ENCODE measurements at regions not wholly inside any gene's neighbourhood (a gene's known extent, or its start where the extent isn't known, plus 50 kb on each side); places are given as distances from the start of the nearest gene placed in this dataset.
"Not testable (repeated sequence)": the region's sequence is repeated elsewhere in the genome, so short reads cannot be mapped to it uniquely, and the experiment has no call there.

GRCh38 chr10:22875581-22875980 is 52.3 kb upstream of the ARMC3 start:
- no peak for DNase-seq (ENCODE audit: low read depth)

DNA sequence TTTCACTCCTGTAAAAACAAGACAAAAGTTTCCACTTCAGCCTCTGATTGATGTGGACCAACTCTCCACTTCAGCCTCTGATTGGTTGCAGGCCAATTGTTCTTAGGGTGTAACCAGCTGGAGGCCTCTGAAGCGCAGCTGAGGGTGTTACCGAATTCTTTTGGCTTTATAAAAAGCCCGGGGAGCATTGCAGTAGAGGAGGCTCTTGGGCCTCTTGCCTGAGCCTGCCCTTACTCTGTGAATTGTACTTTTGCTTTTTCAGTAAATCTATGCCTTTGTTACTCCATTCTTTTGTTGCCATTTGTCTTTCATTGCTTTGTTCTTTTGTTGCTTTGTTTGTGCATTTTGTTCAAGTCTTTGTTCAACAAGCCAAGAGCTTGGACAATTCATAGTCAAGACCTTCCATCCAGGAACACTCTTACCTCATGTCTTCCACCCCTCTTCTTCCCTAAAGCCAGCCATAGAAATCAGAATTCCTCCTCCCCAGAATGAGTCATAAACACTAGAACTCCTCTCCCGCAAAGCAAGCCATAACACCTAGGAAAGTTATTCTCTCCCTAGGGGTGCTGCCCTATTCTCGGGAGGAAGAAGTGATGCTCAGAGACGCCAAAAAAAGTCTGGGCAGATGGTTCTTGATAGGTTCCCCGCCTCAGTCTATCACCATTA is 53.5 kb upstream of the ARMC3 start:
- no peak for DNase-seq (ENCODE audit: low read depth)

DNA sequence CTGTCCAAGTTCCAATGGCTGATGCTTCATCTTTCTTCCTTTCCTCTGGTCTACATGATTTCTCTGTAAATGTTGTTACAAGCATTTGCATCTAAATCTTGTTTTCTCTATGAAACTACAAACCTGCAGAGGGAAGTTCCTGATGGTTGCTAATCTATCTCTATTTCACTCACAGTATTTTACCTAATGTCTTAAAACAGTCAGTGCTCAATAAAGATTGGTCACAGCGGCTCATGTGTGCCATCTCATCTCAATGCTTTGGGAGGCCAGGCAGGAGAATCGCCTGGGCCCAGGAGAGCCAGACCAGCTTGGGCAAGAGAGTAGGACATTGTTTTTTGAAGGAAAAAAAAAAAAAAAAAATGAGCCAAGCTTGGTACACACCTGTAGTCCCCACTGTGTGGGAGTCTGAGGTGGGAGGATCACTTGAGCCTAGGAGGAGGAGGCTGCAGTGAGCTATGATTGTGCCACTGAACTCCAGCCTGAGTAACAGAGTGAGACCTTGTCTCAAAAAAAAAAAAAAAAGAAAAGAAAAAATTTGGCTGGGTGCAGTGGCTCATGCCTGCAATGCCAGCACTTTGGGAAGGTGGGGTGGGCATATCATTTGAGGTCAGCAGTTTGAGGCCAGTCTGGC is 71.3 kb upstream of the ARMC3 start:
- DNase-seq (ENCODE audit: low read depth) = no peak

DNA sequence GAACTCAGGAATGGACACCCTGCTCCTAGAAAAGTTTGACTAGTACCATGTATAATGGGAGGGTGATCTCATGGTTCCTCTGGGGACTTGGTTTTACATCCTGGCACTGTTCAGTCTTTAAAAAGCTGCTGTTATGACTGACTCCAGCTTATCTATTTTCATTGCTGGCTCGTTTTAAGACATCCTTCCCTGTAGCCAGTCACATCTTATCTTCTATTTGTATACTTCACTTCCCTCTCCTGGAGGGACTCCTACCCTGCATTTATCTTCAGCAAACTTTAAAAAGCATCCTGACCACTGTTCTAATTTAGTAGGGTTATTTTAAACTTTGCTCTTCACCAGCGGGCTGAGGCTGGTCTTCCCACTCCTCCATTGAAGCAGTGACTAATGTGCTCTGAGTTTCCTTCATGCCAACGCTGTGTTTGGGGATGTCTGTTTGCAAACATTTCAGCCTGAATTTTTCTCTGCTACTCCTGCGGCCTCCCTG is 72.9 kb upstream of the ARMC3 start:
- no peak for DNase-seq (ENCODE audit: low read depth)

- no peak for DNase-seq (ENCODE audit: low read depth)
Measured at GRCh38 chr10:22853906-22854447, 73.9 kb upstream of the ARMC3 start.

GRCh38 chr10:22852712-22853353 is 75.0 kb upstream of the ARMC3 start:
- no peak for DNase-seq (ENCODE audit: low read depth)

DNA sequence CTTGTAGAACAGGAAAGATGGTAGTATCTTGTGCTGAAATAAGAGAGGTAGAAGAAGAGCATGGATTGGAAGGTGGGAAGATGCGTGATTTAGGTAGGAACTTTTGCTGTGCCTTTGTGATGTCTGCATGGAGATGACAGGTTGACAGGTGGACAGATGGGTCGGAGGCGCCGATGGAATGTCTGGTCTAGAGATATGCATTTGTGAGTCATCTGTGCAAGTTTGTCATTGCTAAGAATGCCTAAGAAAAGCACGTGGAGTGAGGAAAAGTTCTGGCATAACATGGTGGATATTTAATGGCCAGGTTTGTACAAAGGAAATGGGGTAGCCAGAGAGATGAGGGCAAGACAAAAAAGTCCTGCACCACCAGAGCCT is 76.0 kb upstream of the ARMC3 start:
- DNase-seq (ENCODE audit: low read depth) = no peak

- no peak for DNase-seq (ENCODE audit: low read depth)
Measured at GRCh38 chr10:22850541-22850940, 77.3 kb upstream of the ARMC3 start.

DNA sequence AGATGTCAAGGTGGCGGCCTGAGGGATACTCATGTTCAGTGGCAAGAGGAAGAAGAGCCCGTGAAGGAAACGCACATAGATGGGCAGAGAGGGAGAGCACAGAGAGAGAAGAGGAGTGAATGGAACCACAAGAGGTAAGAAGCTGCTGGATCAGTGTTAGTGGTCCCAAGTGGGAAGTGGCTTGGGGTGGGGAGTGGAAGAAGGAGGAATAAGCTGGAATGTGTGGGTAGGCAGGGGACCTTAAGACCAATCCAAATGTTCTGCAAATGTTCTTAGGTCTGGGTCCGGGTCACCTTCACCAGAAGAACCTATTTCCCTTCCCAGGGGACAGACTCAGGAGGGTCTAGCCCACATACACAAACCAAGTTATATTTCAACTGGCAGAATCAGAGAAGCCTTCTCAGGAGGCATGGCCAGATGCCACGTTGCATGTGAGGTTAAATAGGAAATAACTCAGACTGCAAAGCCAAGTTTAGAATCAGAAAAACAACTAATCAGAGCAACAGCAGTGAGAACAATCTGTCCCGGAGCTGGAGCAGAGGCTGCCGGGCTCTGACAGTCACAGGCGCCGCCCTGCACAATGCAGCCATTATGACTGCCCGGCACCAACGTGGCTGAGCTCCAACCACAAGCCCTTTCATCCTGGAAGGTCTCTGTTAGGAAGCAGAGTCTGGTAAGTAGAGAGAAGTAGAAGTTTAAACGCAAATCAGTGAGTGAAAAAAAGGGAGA is 78.6 kb upstream of the ARMC3 start:
- no peak for DNase-seq (ENCODE audit: low read depth)

GRCh38 chr10:22848509-22848908 is 79.3 kb upstream of the ARMC3 start:
- DNase-seq (ENCODE audit: low read depth) = no peak

- DNase-seq (ENCODE audit: low read depth) = no peak
Measured at GRCh38 chr10:22846294-22846693, 81.6 kb upstream of the ARMC3 start.

- no peak for DNase-seq (ENCODE audit: low read depth)
Measured at GRCh38 chr10:22839639-22840038, 88.2 kb upstream of the ARMC3 start.

DNA sequence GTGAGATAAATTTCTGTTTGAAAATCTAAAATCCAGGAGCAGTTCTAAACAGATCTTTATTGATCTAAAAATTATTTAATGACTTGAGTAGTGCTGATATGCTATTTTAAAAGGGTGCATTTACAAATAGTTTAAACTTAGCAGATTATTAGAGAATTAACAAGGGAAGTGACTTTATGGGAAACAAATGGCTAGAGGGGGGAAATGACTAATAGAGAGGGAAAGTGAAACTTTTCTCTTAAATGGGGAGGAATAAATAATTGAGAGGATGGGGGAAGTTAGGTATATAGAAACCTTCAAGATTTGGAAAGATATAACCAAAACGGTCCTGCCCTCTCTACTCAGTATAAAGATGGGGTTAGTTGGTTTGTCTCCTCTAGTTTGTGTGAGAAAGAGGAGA is 90.1 kb upstream of the ARMC3 start:
- no peak for DNase-seq (ENCODE audit: low read depth)

- no peak for DNase-seq (ENCODE audit: low read depth)
Measured at GRCh38 chr10:22837351-22837750, 90.5 kb upstream of the ARMC3 start.

DNA sequence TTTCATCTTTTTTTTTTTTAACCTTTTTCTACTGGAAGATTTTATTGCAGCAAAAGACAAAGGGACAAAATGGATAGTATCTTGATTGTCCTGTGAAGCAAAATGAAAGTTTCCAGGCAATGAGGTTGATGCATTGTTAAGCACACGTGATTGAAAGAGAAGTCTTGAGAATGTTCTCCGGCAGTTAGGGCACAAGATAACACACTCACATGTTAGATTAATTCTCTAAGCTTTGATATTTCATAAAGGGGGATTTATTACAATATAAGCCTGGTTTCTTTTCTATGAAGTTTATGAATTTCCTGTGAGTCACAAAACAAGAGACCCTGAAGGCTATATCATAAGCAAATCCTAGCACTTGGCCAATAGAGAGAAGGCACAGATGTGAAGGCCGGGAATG is 93.4 kb upstream of the ARMC3 start:
- DNase-seq (ENCODE audit: low read depth) = no peak

GRCh38 chr10:22833781-22834180 is 94.1 kb upstream of the ARMC3 start:
- no peak for DNase-seq (ENCODE audit: low read depth)

GRCh38 chr10:22833353-22833752 is 94.5 kb upstream of the ARMC3 start:
- no peak for DNase-seq (ENCODE audit: low read depth)

- no peak for DNase-seq (ENCODE audit: low read depth)
Measured at GRCh38 chr10:22832851-22833250, 95.0 kb upstream of the ARMC3 start.

DNA sequence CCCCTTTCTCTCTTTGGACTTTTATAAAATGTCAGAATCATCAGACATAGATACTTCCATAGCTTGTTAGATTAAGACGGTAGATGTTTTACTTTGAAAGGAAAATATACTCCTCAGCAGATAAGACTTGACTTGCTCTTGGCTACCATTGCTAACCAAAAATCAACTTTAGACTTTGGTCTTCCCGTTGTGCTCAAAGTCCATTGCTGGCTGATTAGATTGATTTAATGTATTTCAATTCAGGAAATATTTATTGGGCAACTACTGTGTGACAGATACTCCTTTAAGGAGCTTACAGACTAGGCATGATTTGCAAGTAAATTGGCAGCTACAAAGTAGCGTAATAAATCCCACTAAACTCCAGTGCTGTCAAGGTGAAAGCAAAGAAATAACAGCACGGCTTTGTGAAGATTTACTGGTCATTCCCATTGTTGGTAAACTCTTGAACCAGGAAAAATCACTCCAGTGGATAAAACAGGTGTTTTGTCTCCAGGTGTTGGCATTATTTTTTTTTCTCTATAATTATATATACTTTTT is 95.7 kb upstream of the ARMC3 start:
- no peak for DNase-seq (ENCODE audit: low read depth)

- no peak for DNase-seq (ENCODE audit: low read depth)
Measured at GRCh38 chr10:22831586-22831985, 96.3 kb upstream of the ARMC3 start.

GRCh38 chr10:22828712-22829111 is 99.1 kb upstream of the ARMC3 start:
- DNase-seq (ENCODE audit: low read depth) = not testable (repeated sequence)

DNA sequence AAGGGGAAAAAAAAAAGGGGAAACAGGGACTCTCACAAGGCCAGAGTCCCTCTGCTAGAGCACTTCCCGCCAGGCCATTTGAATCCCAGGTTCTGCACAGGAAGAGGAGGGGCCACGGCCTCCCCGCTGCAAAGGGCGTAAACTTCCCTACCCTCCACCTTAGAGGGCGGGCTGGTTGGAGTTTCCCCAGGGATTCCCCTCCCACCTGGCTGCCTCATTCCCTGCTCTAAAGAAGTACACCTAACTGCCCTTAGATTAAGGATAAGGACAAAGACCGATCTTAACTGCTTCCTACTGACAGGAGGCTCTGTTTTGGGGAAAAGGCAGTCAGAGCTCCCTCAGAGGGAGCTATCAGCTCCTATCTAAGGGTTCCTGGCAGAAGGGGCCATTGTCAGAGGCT is 102.0 kb upstream of the ARMC3 start:
- no peak for DNase-seq (ENCODE audit: low read depth)

All from GM04504 (cell line).